ENCODE measurements at regions not wholly inside any gene's neighbourhood (a gene's known extent, or its start where the extent isn't known, plus 50 kb on each side); places are given as distances from the start of the nearest gene placed in this dataset.

DNA sequence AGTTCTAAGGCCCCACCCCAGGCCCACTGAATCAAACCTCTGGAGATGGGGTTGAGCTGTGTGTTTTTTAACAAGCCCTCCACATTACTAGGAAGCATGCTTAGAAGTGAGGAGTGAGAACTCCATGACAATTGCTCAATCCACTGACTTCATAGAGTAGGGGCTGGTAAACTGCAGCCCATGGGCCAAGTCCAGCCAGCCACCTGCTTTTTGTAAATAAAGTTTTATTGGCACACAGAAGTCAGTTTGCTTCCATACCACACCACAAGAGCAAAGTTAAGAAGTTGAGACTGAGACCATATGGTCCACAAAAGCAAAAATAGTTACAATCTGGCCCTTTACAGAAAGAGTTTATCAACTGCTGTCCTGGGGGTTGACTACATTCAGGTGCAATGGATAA lies 309.2 kb downstream of the SETD4 start:
- no peak overlapping the region for H2AFZ ChIP-seq (ENCODE audit: low read length)
- BruUV-seq (replicated peaks), result no TSS peak
- ChIA-PET POLR2A (no interaction called here), CTCF (ENCODE audit: unreplicated experiment) (no interaction called here)
- H3K79me2 ChIP-seq (ENCODE audit: insufficient read depth, low read depth, low read length), result no peaks in the 10 kb centered on the region
- no peak overlapping the region for H3K4me2 ChIP-seq (ENCODE audit: low read length)
- no peaks in the 10 kb centered on the region for H3K9me2 ChIP-seq (ENCODE audit: insufficient read depth, low read length)
- no peak overlapping the region for H3K4me3 ChIP-seq (ENCODE audit: low read depth, low read length, poor library complexity, severe bottlenecking)
- DNase-seq (ENCODE audit: low spot score), result no peak
- H4K20me1 ChIP-seq (ENCODE audit: insufficient read depth, low read length), result no peaks in the 10 kb centered on the region
- no peaks in the 10 kb centered on the region for H3K36me3 ChIP-seq (ENCODE audit: insufficient read depth, low read length)
- no peak overlapping the region for H3K27ac ChIP-seq (ENCODE audit: low read depth, low read length, poor library complexity, severe bottlenecking)
- no peaks in the 10 kb centered on the region for H3K4me1 ChIP-seq (ENCODE audit: insufficient read depth, low read length, poor library complexity, severe bottlenecking)
- TF ChIP-seq EZH2phosphoT487 (IDR thresholded peaks at IDR 0.05; ENCODE audit: borderline replicate concordance, low read depth, low read length), result no peak
- TF ChIP-seq CTCF (conservative IDR thresholded peaks at IDR 0.05; ENCODE audit: low read length), result no peak
- intact Hi-C loops (cut with micrococcal nuclease; ENCODE audit: unreplicated experiment), result no loop called here
- no peaks in the 10 kb centered on the region for H3K9me3 ChIP-seq (ENCODE audit: low read length)

DNA sequence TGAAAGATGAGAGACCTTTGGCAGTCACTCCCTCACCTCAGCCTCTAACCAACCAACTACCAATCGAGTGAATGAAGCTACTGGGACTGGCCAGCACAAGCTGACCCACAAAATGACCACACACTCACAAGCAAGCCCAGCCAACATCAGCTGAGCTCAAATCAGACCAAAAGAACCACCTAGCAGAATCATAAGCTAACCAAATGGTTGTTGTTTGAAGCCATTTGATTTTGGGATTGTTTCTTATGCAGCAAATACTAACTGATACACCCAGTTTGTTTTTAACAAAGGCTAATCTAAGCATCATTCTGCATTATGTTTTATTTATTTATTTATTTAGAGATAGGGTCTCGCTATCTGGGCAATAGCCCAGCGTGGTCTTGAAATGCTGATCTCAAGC lies 310.4 kb downstream of the SETD4 start:
- CTCF ChIA-PET (ENCODE audit: unreplicated experiment), result interaction anchor here (1.1 kb wide), 1 partner anchor 1058 kb away, joined by 3 read pairs; no protein-coding TSS in a partner anchor
- Histone ChIP-seq H3K27ac (ENCODE audit: low read depth, low read length, poor library complexity, severe bottlenecking) (no peak overlapping the region), H3K36me3 (ENCODE audit: insufficient read depth, low read length) (no peaks in the 10 kb centered on the region), H2AFZ (ENCODE audit: low read length) (no peak overlapping the region), H3K4me3 (ENCODE audit: low read depth, low read length, poor library complexity, severe bottlenecking) (no peak overlapping the region), H3K9me3 (ENCODE audit: low read length) (no peaks in the 10 kb centered on the region), H3K4me1 (ENCODE audit: insufficient read depth, low read length, poor library complexity, severe bottlenecking) (no peaks in the 10 kb centered on the region), H3K79me2 (ENCODE audit: insufficient read depth, low read depth, low read length) (no peaks in the 10 kb centered on the region), H3K9me2 (ENCODE audit: insufficient read depth, low read length) (no peaks in the 10 kb centered on the region), H4K20me1 (ENCODE audit: insufficient read depth, low read length) (no peaks in the 10 kb centered on the region), H3K4me2 (ENCODE audit: low read length) (no peak overlapping the region)
- POLR2A ChIA-PET, result no interaction called here
- no peak for TF ChIP-seq CTCF (conservative IDR thresholded peaks at IDR 0.05; ENCODE audit: low read length)
- no peak for TF ChIP-seq EZH2phosphoT487 (IDR thresholded peaks at IDR 0.05; ENCODE audit: borderline replicate concordance, low read depth, low read length)
- BruUV-seq (replicated peaks), result no TSS peak
- no peak for DNase-seq (ENCODE audit: low spot score)
- intact Hi-C loops (cut with micrococcal nuclease; ENCODE audit: unreplicated experiment), result no loop called here

- ChIA-PET CTCF (ENCODE audit: unreplicated experiment) (no interaction called here), POLR2A (interaction anchor here (0.9 kb wide), 1 partner anchor 12 kb away, joined by 3 read pairs; no protein-coding TSS in a partner anchor)
- Histone ChIP-seq H4K20me1 (ENCODE audit: insufficient read depth, low read length) (no peaks in the 10 kb centered on the region), H3K9me3 (ENCODE audit: low read length) (no peaks in the 10 kb centered on the region), H3K4me3 (ENCODE audit: low read depth, low read length, poor library complexity, severe bottlenecking) (no peak overlapping the region), H3K4me1 (ENCODE audit: insufficient read depth, low read length, poor library complexity, severe bottlenecking) (no peaks in the 10 kb centered on the region), H3K9me2 (ENCODE audit: insufficient read depth, low read length) (no peaks in the 10 kb centered on the region), H2AFZ (ENCODE audit: low read length) (no peak overlapping the region), H3K79me2 (ENCODE audit: insufficient read depth, low read depth, low read length) (no peaks in the 10 kb centered on the region), H3K36me3 (ENCODE audit: insufficient read depth, low read length) (no peaks in the 10 kb centered on the region), H3K4me2 (ENCODE audit: low read length) (no peak overlapping the region), H3K27ac (ENCODE audit: low read depth, low read length, poor library complexity, severe bottlenecking) (no peak overlapping the region)
- TF ChIP-seq CTCF (conservative IDR thresholded peaks at IDR 0.05; ENCODE audit: low read length) (no peak), EZH2phosphoT487 (IDR thresholded peaks at IDR 0.05; ENCODE audit: borderline replicate concordance, low read depth, low read length) (no peak)
- intact Hi-C loops (cut with micrococcal nuclease; ENCODE audit: unreplicated experiment), result no loop called here
- no peak for DNase-seq (ENCODE audit: low spot score)
- no TSS peak for BruUV-seq (replicated peaks)
Measured at GRCh38 chr21:35748678-35749314, 311.5 kb downstream of the SETD4 start.

All from OCI-LY7 (cell line).